Endothelial cell of umbilical vein (primary cell): ENCODE measurements at regions not wholly inside any gene's neighbourhood (a gene's known extent, or its start where the extent isn't known, plus 50 kb on each side); places are given as distances from the start of the nearest gene placed in this dataset.

Experiments
- BruUV-seq: library from RNA; stranded (reverse); fragments of 400-500 nt; replicated peaks from 2 replicates; lab custom pipeline; 2021; lab: Mats Ljungman, UMichigan
- CTCF ChIA-PET: fragments of 300-600, 350-600 bp; sonication (Branson Sonifier 250); formaldehyde crosslinking; loops from one replicate; lab custom pipeline; 2021; ENCODE audit warnings: antibody characterized with exemption, inconsistent platforms; lab: Charles Lee
- POLR2A ChIA-PET: fragments of 300-600, 350-600 bp; sonication (Branson Sonifier 250); formaldehyde crosslinking; loops from one replicate; lab custom pipeline; 2021; ENCODE audit warnings: antibody characterized with exemption, inconsistent platforms; lab: Charles Lee
- DNase-seq: peaks from one replicate; pipeline ENCODE4 v3.0.0-alpha.2; 2011; ENCODE audit warnings: low read depth, low spot score
- FAIRE-seq: peaks from 2 replicates; lab custom pipeline; 2011; peaks lifted over from hg19 to GRCh38; lab: Jason Lieb, UNC
- H2AFZ ChIP-seq: 2 replicates; pipeline ENCODE4 v1.6.0; 2012; ENCODE audit warnings: low read depth, low read length, control low read depth, inconsistent platforms
- H3K27ac ChIP-seq: 2 replicates; pipeline ENCODE4 v1.5.1; 2011; ENCODE audit warnings: low read depth, mild to moderate bottlenecking, control low read depth, low read length, moderate library complexity; ENCODE audit not compliant: insufficient read depth
- H3K27me3 ChIP-seq, 2 experiments: 2 replicates each; pipeline versions ENCODE4 v1.6.0 to v1.6.1; 2011; ENCODE audit warnings: low read length in 2 of 2, mixed read lengths in 1 of 2; ENCODE audit not compliant: control insufficient read depth in 2 of 2, insufficient read depth in 2 of 2
- H3K36me3 ChIP-seq, 2 experiments: 2 replicates in 1 of 2; 3 replicates in 1 of 2; pipeline ENCODE4 v1.5.1; 2011; ENCODE audit warnings: low read length in 2 of 2, mild to moderate bottlenecking in 1 of 2, moderate library complexity in 1 of 2; ENCODE audit not compliant: control insufficient read depth in 2 of 2, insufficient read depth in 2 of 2; ENCODE audit errors: extremely low read depth in 1 of 2
- H3K4me1 ChIP-seq: 3 replicates; pipeline ENCODE4 v1.5.1; 2011; ENCODE audit warnings: mild to moderate bottlenecking, low read length; ENCODE audit not compliant: control insufficient read depth, insufficient read depth; ENCODE audit errors: extremely low read depth
- H3K4me2 ChIP-seq: 2 replicates; pipeline ENCODE4 v1.6.1; 2011; ENCODE audit warnings: low read length, control low read depth, mixed read lengths; ENCODE audit not compliant: insufficient read depth
- H3K4me3 ChIP-seq, 3 experiments: fragments of 200-600 bp in 1 of 3; sonication (generic), shearing (Covaris generic) in 1 of 3; replicated peaks in 1 of 3; 2 replicates each; pipeline ENCODE4 v1.5.1; 2011 to 2016; ENCODE audit warnings: control low read depth in 3 of 3, low read length in 3 of 3, mild to moderate bottlenecking in 2 of 3, inconsistent platforms in 1 of 3, low read depth in 1 of 3, moderate library complexity in 1 of 3; ENCODE audit not compliant: insufficient read depth in 1 of 3
- H3K79me2 ChIP-seq: 2 replicates; pipeline ENCODE4 v1.6.0; 2012; ENCODE audit warnings: low read length, inconsistent platforms; ENCODE audit not compliant: control insufficient read depth, insufficient read depth
- H3K9ac ChIP-seq: replicated peaks from 2 replicates; pipeline ENCODE3; 2011; ENCODE audit warnings: low read length, control low read depth; ENCODE audit not compliant: insufficient read depth; ENCODE audit errors: extremely low read depth
- H3K9me1 ChIP-seq: replicated peaks from 3 replicates; pipeline ENCODE4 v1.6.0; 2011; ENCODE audit warnings: mild to moderate bottlenecking, low read length; ENCODE audit not compliant: control insufficient read depth, insufficient read depth; ENCODE audit errors: extremely low read depth
- H3K9me3 ChIP-seq: replicated peaks from 2 replicates; pipeline ENCODE4 v1.5.1; 2012; ENCODE audit warnings: low read length, inconsistent platforms; ENCODE audit not compliant: control insufficient read depth, insufficient read depth
- H4K20me1 ChIP-seq: replicated peaks from 2 replicates; pipeline ENCODE3; 2011; ENCODE audit warnings: mild to moderate bottlenecking, low read length; ENCODE audit not compliant: control insufficient read depth, insufficient read depth; ENCODE audit errors: extremely low read depth
- CTCF ChIP-seq, 2 donors: IDR thresholded peaks; 1 replicate in 1 of 2; 2 replicates in 1 of 2; pipeline ENCODE4 v1.5.1; 2011; ENCODE audit warnings: low read length in 2 of 2, mild to moderate bottlenecking in 2 of 2, moderate library complexity in 2 of 2, control low read depth in 1 of 2, inconsistent platforms in 1 of 2, low read depth in 1 of 2; ENCODE audit not compliant: insufficient read depth in 1 of 2; ENCODE audit errors: extremely low read depth in 1 of 2
- EZH2 ChIP-seq: IDR thresholded peaks from 2 replicates; pipeline ENCODE4 v1.6.1; 2012; ENCODE audit warnings: borderline replicate concordance, low read depth, mild to moderate bottlenecking, moderate library complexity, low read length, inconsistent platforms; ENCODE audit not compliant: severe bottlenecking
- FOS ChIP-seq: IDR thresholded peaks from 2 replicates; pipeline ENCODE4 v1.6.1; 2011; ENCODE audit warnings: mild to moderate bottlenecking, low read length, moderate library complexity, borderline replicate concordance; ENCODE audit not compliant: insufficient read depth
- GATA2 ChIP-seq: IDR thresholded peaks from 2 replicates; pipeline ENCODE4 v1.7.0; 2011; ENCODE audit warnings: low read depth, mild to moderate bottlenecking, moderate library complexity, mixed read lengths, low read length; ENCODE audit not compliant: insufficient read length, insufficient read depth
- JUN ChIP-seq: IDR thresholded peaks from 2 replicates; pipeline ENCODE4 v1.6.1; 2011; ENCODE audit warnings: borderline replicate concordance, low read depth; ENCODE audit not compliant: insufficient read length, insufficient read depth
- MAX ChIP-seq: IDR thresholded peaks from 2 replicates; pipeline ENCODE4 v1.6.1; 2011; ENCODE audit not compliant: insufficient read depth, insufficient read length
- MYC ChIP-seq: IDR thresholded peaks from one replicate; pipeline ENCODE4 v1.6.1; 2011; ENCODE audit warnings: mild to moderate bottlenecking, low read depth, low read length
- POLR2A ChIP-seq: IDR thresholded peaks from 2 replicates; pipeline ENCODE4 v1.6.1; 2012; ENCODE audit warnings: low read depth, mild to moderate bottlenecking, control low read depth, low read length
- POLR2AphosphoS5 ChIP-seq: IDR thresholded peaks from 2 replicates; pipeline ENCODE4 v1.6.1; 2012; ENCODE audit warnings: low read depth, mild to moderate bottlenecking, control low read depth, low read length, moderate library complexity; ENCODE audit not compliant: insufficient read depth
- dilution Hi-C: fragments of 300-500 bp; cut with MboI; formaldehyde crosslinking; loops from one replicate; pipeline ENCODE4 v1.15.0; 2019; ENCODE audit warnings: low sequenced_read_pairs; ENCODE audit not compliant: extremely low pct_ligation_motif_present
- intact Hi-C: fragments of 100-400 bp; cut with micrococcal nuclease; formaldehyde crosslinking; loops from one replicate; pipeline ENCODE4 v1.10.0; 2022

GRCh38 chr10:43712821-43713584 is 64.3 kb upstream of the ZNF32 start:
- Histone ChIP-seq H3K9me3 (no peaks in the 10 kb centered on the region), H3K9me1 (no peaks in the 10 kb centered on the region), H2AFZ (no peak overlapping the region), H3K4me3 (no peak overlapping the region), H3K4me2 (no peak overlapping the region), H4K20me1 (no peaks in the 10 kb centered on the region), H3K4me1 (peaks cover 5% of the 10 kb centered on the region), H3K9ac (no peak overlapping the region), H3K36me3 (no peaks in the 10 kb centered on the region), H3K27me3 (no peaks in the 10 kb centered on the region), H3K27ac (no peak overlapping the region), H3K79me2 (no peaks in the 10 kb centered on the region)
- dilution Hi-C loops, result no loop called here
- POLR2A ChIA-PET, result no interaction called here
- DNase-seq (no peak), FAIRE-seq (no peak)
- CTCF ChIA-PET, result interaction anchor here (1.7 kb wide), 1 partner anchor 30 kb away, joined by 3 read pairs; no protein-coding TSS in a partner anchor
- intact Hi-C loops, result no loop called here
- BruUV-seq, result no TSS peak
- TF ChIP-seq MAX (no peak), GATA2 (no peak), MYC (no peak), POLR2AphosphoS5 (no peak), FOS (no peak), POLR2A (no peak), CTCF (IDR thresholded peaks at IDR 0.05; ENCODE audit: extremely low read depth in 1 of 2, insufficient read depth in 1 of 2, low read depth in 1 of 2, low read length in 2 of 2) (no peak), EZH2 (no peak), JUN (no peak)
